ENCODE measurements at regions not wholly inside any gene's neighbourhood (a gene's known extent, or its start where the extent isn't known, plus 50 kb on each side); places are given as distances from the start of the nearest gene placed in this dataset.
"Not testable (repeated sequence)": the region's sequence is repeated elsewhere in the genome, so short reads cannot be mapped to it uniquely, and the experiment has no call there.

GRCh38 chr7:136431736-136432135 is 436.7 kb upstream of the CHRM2 start:
- not testable (repeated sequence) for DNase-seq (ENCODE audit: low read depth in 4 of 4, low spot score in 1 of 4)

- DNase-seq (ENCODE audit: low read depth in 4 of 4, low spot score in 1 of 4): no peak
Measured at GRCh38 chr7:136424058-136424457, 444.4 kb upstream of the CHRM2 start.

GRCh38 chr7:136419740-136420139 is 442.6 kb upstream of the MTPN start:
- not testable (repeated sequence) for DNase-seq (ENCODE audit: low read depth in 4 of 4, low spot score in 1 of 4)

- DNase-seq (ENCODE audit: low read depth in 4 of 4, low spot score in 1 of 4): no peak
Measured at GRCh38 chr7:136412952-136413351, 435.8 kb upstream of the MTPN start.

- DNase-seq (ENCODE audit: low read depth in 4 of 4, low spot score in 1 of 4): peak in 1 of 4 experiments; percentile 0
Measured at GRCh38 chr7:136405931-136406777, 429.0 kb upstream of the MTPN start.

- no peak for DNase-seq (ENCODE audit: low read depth in 4 of 4, low spot score in 1 of 4)
Measured at GRCh38 chr7:136403591-136403990, 426.4 kb upstream of the MTPN start.

GRCh38 chr7:136400877-136401276 is 423.7 kb upstream of the MTPN start:
- DNase-seq (ENCODE audit: low read depth in 4 of 4, low spot score in 1 of 4): no peak

GRCh38 chr7:136399385-136399784 is 422.2 kb upstream of the MTPN start:
- no peak for DNase-seq (ENCODE audit: low read depth in 4 of 4, low spot score in 1 of 4)

- DNase-seq (ENCODE audit: low read depth in 4 of 4, low spot score in 1 of 4): no peak
Measured at GRCh38 chr7:136392856-136393255, 415.7 kb upstream of the MTPN start.

GRCh38 chr7:136391371-136391770 is 414.2 kb upstream of the MTPN start:
- DNase-seq (ENCODE audit: low read depth in 4 of 4, low spot score in 1 of 4): no peak

- DNase-seq (ENCODE audit: low read depth in 4 of 4, low spot score in 1 of 4): no peak
Measured at GRCh38 chr7:136389933-136390332, 412.8 kb upstream of the MTPN start.

- no peak for DNase-seq (ENCODE audit: low read depth in 4 of 4, low spot score in 1 of 4)
Measured at GRCh38 chr7:136386876-136387275, 409.7 kb upstream of the MTPN start.

GRCh38 chr7:136371409-136371808 is 394.2 kb upstream of the MTPN start:
- not testable (repeated sequence) for DNase-seq (ENCODE audit: low read depth in 4 of 4, low spot score in 1 of 4)

- no peak for DNase-seq (ENCODE audit: low read depth in 4 of 4, low spot score in 1 of 4)
Measured at GRCh38 chr7:136370137-136370536, 393.0 kb upstream of the MTPN start.

GRCh38 chr7:136369225-136369624 is 392.1 kb upstream of the MTPN start:
- DNase-seq (ENCODE audit: low read depth in 4 of 4, low spot score in 1 of 4): no peak

- DNase-seq (ENCODE audit: low read depth in 4 of 4, low spot score in 1 of 4): no peak
Measured at GRCh38 chr7:136359333-136359903, 382.3 kb upstream of the MTPN start.

- no peak for DNase-seq (ENCODE audit: low read depth in 4 of 4, low spot score in 1 of 4)
Measured at GRCh38 chr7:136353287-136353686, 376.1 kb upstream of the MTPN start.

GRCh38 chr7:136348542-136349192 is 371.5 kb upstream of the MTPN start:
- no peak for DNase-seq (ENCODE audit: low read depth in 4 of 4, low spot score in 1 of 4)

- DNase-seq (ENCODE audit: low read depth in 4 of 4, low spot score in 1 of 4): no peak
Measured at GRCh38 chr7:136348142-136348541, 371.0 kb upstream of the MTPN start.

- DNase-seq (ENCODE audit: low read depth in 4 of 4, low spot score in 1 of 4): no peak
Measured at GRCh38 chr7:136347488-136347887, 370.3 kb upstream of the MTPN start.

GRCh38 chr7:136342251-136342650 is 365.1 kb upstream of the MTPN start:
- DNase-seq (ENCODE audit: low read depth in 4 of 4, low spot score in 1 of 4): no peak

- DNase-seq (ENCODE audit: low read depth in 4 of 4, low spot score in 1 of 4): no peak
Measured at GRCh38 chr7:136339464-136339863, 362.3 kb upstream of the MTPN start.
